SK-N-SH (cell line): ENCODE measurements at regions not wholly inside any gene's neighbourhood (a gene's known extent, or its start where the extent isn't known, plus 50 kb on each side); places are given as distances from the start of the nearest gene placed in this dataset.

ENCODE experiments used
- EP300 ChIP-seq, 2 experiments: IDR thresholded peaks; 2 replicates each; pipeline versions ENCODE4 v1.4.0 to v1.6.1; 2012; ENCODE audit warnings: borderline replicate concordance in 1 of 2, low read depth in 1 of 2, low read length in 1 of 2
- FOXJ3 ChIP-seq: sonication (generic); formaldehyde crosslinking; IDR thresholded peaks from 2 replicates; pipeline ENCODE4 v1.5.1; 2020; ENCODE audit warnings: mild to moderate bottlenecking, missing genetic modification reagents
- JUND ChIP-seq: IDR thresholded peaks from 2 replicates; pipeline ENCODE4 v1.4.0; 2012
- MXI1 ChIP-seq: IDR thresholded peaks from 2 replicates; pipeline ENCODE4 v1.6.1; 2012; ENCODE audit warnings: mild to moderate bottlenecking, low read depth, low read length, improper control_type of control experiment
- NRF1 ChIP-seq: IDR thresholded peaks from 2 replicates; pipeline ENCODE4 v1.6.1; 2012; ENCODE audit warnings: low read depth, mild to moderate bottlenecking, low read length
- RFX5 ChIP-seq: IDR thresholded peaks from 2 replicates; pipeline ENCODE4 v1.6.1; 2012; ENCODE audit warnings: mild to moderate bottlenecking, improper control_type of control experiment, low read length
- TAF1 ChIP-seq: IDR thresholded peaks from 2 replicates; pipeline ENCODE4 v1.6.1; 2012; ENCODE audit warnings: low read depth, mild to moderate bottlenecking, low read length, moderate library complexity, borderline replicate concordance
- TEAD4 ChIP-seq: IDR thresholded peaks from 2 replicates; pipeline ENCODE4 v1.4.0; 2012; ENCODE audit warnings: mild to moderate bottlenecking, borderline replicate concordance; ENCODE audit not compliant: insufficient read depth
- YY1 ChIP-seq: IDR thresholded peaks from 2 replicates; pipeline ENCODE4 v1.4.0; 2012; ENCODE audit warnings: low read depth, mild to moderate bottlenecking
- TF ChIP-seq, protein P1 (sequence below): fragments of 200-600 bp; sonication (generic); IDR thresholded peaks from 2 replicates; pipeline ENCODE4 v1.6.1; 2017; ENCODE audit warnings: antibody characterized with exemption, mild to moderate bottlenecking, moderate library complexity
- TF ChIP-seq, protein P2 (sequence below): IDR thresholded peaks from 2 replicates; pipeline ENCODE4 v1.6.1; 2012; ENCODE audit warnings: mild to moderate bottlenecking, low read depth, low read length, moderate library complexity
- TF ChIP-seq, protein P3 (sequence below): fragments of 150-350 bp; IDR thresholded peaks from 2 replicates; pipeline ENCODE4 v1.6.1; 2017; ENCODE audit warnings: antibody characterized with exemption, low read length, low read depth, borderline replicate concordance
- TF ChIP-seq, protein P4 (sequence below): IDR thresholded peaks from 2 replicates; pipeline ENCODE4 v1.4.0; 2012; ENCODE audit warnings: low read depth, borderline replicate concordance

DNA sequence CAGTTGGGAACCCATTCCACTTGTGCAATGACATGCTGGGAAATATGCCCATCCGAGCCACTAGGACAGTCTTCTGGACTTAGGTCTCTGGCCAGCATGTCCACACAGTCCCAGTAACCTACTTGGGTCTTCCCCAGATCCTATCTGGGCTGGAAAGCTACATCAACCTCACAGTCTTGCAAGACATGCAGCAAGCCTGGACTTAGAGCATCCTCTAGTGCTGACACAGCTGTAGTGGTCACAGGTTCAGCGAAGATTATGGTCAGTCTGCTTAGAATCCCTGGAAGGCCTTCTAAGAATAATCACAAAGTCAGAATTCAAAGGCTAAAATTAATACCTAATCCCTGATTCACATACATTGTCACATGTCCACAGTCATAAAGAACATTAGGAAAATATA, 842.7 kb downstream of the STPG2 start:
- TF ChIP-seq, protein P1, sequence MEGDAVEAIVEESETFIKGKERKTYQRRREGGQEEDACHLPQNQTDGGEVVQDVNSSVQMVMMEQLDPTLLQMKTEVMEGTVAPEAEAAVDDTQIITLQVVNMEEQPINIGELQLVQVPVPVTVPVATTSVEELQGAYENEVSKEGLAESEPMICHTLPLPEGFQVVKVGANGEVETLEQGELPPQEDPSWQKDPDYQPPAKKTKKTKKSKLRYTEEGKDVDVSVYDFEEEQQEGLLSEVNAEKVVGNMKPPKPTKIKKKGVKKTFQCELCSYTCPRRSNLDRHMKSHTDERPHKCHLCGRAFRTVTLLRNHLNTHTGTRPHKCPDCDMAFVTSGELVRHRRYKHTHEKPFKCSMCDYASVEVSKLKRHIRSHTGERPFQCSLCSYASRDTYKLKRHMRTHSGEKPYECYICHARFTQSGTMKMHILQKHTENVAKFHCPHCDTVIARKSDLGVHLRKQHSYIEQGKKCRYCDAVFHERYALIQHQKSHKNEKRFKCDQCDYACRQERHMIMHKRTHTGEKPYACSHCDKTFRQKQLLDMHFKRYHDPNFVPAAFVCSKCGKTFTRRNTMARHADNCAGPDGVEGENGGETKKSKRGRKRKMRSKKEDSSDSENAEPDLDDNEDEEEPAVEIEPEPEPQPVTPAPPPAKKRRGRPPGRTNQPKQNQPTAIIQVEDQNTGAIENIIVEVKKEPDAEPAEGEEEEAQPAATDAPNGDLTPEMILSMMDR = no peak
- TF ChIP-seq RFX5 (no peak), FOXJ3 (CRISPR knock-in tag) (no peak), EP300 (IDR thresholded peaks at IDR 0.05; ENCODE audit: borderline replicate concordance in 1 of 2, low read depth in 1 of 2, low read length in 1 of 2) (no peak), MXI1 (no peak), YY1 (no peak), JUND (no peak), TAF1 (no peak), NRF1 (no peak), TEAD4 (no peak)
- TF ChIP-seq, protein P2, sequence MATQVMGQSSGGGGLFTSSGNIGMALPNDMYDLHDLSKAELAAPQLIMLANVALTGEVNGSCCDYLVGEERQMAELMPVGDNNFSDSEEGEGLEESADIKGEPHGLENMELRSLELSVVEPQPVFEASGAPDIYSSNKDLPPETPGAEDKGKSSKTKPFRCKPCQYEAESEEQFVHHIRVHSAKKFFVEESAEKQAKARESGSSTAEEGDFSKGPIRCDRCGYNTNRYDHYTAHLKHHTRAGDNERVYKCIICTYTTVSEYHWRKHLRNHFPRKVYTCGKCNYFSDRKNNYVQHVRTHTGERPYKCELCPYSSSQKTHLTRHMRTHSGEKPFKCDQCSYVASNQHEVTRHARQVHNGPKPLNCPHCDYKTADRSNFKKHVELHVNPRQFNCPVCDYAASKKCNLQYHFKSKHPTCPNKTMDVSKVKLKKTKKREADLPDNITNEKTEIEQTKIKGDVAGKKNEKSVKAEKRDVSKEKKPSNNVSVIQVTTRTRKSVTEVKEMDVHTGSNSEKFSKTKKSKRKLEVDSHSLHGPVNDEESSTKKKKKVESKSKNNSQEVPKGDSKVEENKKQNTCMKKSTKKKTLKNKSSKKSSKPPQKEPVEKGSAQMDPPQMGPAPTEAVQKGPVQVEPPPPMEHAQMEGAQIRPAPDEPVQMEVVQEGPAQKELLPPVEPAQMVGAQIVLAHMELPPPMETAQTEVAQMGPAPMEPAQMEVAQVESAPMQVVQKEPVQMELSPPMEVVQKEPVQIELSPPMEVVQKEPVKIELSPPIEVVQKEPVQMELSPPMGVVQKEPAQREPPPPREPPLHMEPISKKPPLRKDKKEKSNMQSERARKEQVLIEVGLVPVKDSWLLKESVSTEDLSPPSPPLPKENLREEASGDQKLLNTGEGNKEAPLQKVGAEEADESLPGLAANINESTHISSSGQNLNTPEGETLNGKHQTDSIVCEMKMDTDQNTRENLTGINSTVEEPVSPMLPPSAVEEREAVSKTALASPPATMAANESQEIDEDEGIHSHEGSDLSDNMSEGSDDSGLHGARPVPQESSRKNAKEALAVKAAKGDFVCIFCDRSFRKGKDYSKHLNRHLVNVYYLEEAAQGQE = no peak
- TF ChIP-seq, protein P3, sequence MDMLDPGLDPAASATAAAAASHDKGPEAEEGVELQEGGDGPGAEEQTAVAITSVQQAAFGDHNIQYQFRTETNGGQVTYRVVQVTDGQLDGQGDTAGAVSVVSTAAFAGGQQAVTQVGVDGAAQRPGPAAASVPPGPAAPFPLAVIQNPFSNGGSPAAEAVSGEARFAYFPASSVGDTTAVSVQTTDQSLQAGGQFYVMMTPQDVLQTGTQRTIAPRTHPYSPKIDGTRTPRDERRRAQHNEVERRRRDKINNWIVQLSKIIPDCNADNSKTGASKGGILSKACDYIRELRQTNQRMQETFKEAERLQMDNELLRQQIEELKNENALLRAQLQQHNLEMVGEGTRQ = no peak
- TF ChIP-seq, protein P4, sequence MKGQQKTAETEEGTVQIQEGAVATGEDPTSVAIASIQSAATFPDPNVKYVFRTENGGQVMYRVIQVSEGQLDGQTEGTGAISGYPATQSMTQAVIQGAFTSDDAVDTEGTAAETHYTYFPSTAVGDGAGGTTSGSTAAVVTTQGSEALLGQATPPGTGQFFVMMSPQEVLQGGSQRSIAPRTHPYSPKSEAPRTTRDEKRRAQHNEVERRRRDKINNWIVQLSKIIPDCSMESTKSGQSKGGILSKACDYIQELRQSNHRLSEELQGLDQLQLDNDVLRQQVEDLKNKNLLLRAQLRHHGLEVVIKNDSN = no peak
